Body of pancreas (tissue), 4 donors: ENCODE measurements at regions not wholly inside any gene's neighbourhood (a gene's known extent, or its start where the extent isn't known, plus 50 kb on each side); places are given as distances from the start of the nearest gene placed in this dataset.

ENCODE experiments used
- ATAC-seq: fragments of 150-250 bp; one replicate; pipeline ENCODE4 v1.9.1; 2016
- DNase-seq, 4 donors: peaks; one replicate each; pipeline ENCODE4 v3.0.0-alpha.2; 2019
- H3K27ac ChIP-seq, 4 donors: fragments of 200-600 bp; sonication (generic); 1 replicate in 3 of 4; 2 replicates in 1 of 4; pipeline versions ENCODE4 v1.5.1 to v1.6.1; 2016 to 2019; ENCODE audit warnings: mild to moderate bottlenecking in 1 of 4, mixed read lengths in 1 of 4, moderate library complexity in 1 of 4
- H3K27me3 ChIP-seq, 2 donors: fragments of 200-600 bp; sonication (generic); one replicate each; pipeline ENCODE4 v1.6.0; 2016; ENCODE audit warnings: mild to moderate bottlenecking in 1 of 2
- H3K36me3 ChIP-seq, 2 donors: fragments of 200-600 bp; sonication (generic); replicated peaks in 1 of 2; 2 replicates each; pipeline ENCODE4 v1.5.1; 2016; ENCODE audit warnings: low read depth in 2 of 2; ENCODE audit not compliant: insufficient read depth in 1 of 2
- H3K4me1 ChIP-seq: fragments of 200-600 bp; sonication (generic); one replicate; pipeline ENCODE4 v1.6.0; 2016
- H3K4me3 ChIP-seq, 2 donors: fragments of 200-600 bp; sonication (generic); 1 replicate in 1 of 2; 2 replicates in 1 of 2; pipeline ENCODE4 v1.5.1; 2016 to 2019
- H3K9me3 ChIP-seq, 3 donors: fragments of 200-600 bp; sonication (generic); 1 replicate in 2 of 3; 2 replicates in 1 of 3; pipeline ENCODE4 v1.5.1; 2016
- POLR2A ChIP-seq, 3 donors: fragments of 450-650 bp; IDR thresholded peaks; one replicate each; pipeline ENCODE4 v1.6.1; 2016; ENCODE audit warnings: antibody characterized with exemption in 3 of 3, mild to moderate bottlenecking in 2 of 3
- WGBS, 2 donors: methylation state at CpG; one replicate each; pipeline ENCODE4 v1.1.5; 2017; 5-methylcytosine and 5-hydroxymethylcytosine counted together
- intact Hi-C: fragments of 100-400 bp; cut with DNase I; formaldehyde crosslinking; loops from one replicate; pipeline ENCODE4 v1.15.1; 2023
- TF ChIP-seq, protein P1 (sequence below), 7 experiments: fragments of 450-650 bp in 4 of 7; fragments of 200-600 bp in 3 of 7; sonication (generic) in 3 of 7; IDR thresholded peaks; one replicate each; pipeline ENCODE4 v1.5.1; 2016 to 2019; ENCODE audit warnings: antibody characterized with exemption in 7 of 7

DNA sequence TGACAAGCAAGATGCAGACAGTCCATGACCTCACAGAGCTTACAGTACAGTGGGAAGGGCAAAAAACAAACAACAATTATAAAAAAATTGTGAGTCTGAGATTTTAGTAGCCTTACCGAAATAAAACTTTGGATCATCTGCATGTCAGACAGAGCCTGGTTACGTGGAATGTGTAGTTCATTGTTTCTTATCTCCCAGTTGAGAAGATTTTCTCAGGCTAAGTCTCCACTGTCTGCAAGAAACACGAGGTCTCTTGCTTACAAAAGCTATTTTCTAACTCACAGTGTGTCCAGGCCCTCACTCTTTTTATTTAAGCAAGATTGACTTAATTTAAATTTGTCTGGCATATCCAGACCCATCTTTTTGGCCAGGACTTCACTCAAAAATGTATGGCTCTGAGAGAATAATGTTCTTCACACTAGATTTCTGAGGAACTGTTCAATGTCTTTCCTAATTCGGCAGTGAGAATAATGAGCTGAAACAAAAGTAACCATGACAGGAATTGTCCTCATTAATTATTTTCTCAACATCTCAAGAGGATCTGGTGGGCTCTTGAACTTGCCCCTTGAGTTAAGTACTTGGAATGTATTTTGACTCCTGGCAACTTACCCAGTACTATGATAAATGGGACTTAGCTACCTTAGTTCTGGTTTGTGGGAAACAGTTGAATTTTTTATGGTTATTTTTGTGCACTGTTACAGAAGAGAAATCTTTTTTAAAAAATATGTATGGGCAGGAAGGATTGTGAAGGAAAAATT lies 265.1 kb upstream of the COL8A1 start:
- no peak overlapping the region for H3K4me3 ChIP-seq
- H3K36me3 ChIP-seq, result no peaks in the 10 kb centered on the region
- 37 to 39% methylated on average over 4 of the region's 4 CpGs for WGBS, 2 donors
- intact Hi-C loops, result no loop called here
- H3K9me3 ChIP-seq, result no peaks in the 10 kb centered on the region
- no peaks in the 10 kb centered on the region for H3K4me1 ChIP-seq
- no peak for ATAC-seq
- TF ChIP-seq, protein P1, sequence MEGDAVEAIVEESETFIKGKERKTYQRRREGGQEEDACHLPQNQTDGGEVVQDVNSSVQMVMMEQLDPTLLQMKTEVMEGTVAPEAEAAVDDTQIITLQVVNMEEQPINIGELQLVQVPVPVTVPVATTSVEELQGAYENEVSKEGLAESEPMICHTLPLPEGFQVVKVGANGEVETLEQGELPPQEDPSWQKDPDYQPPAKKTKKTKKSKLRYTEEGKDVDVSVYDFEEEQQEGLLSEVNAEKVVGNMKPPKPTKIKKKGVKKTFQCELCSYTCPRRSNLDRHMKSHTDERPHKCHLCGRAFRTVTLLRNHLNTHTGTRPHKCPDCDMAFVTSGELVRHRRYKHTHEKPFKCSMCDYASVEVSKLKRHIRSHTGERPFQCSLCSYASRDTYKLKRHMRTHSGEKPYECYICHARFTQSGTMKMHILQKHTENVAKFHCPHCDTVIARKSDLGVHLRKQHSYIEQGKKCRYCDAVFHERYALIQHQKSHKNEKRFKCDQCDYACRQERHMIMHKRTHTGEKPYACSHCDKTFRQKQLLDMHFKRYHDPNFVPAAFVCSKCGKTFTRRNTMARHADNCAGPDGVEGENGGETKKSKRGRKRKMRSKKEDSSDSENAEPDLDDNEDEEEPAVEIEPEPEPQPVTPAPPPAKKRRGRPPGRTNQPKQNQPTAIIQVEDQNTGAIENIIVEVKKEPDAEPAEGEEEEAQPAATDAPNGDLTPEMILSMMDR (IDR thresholded peaks at IDR 0.05), result no peak
- TF ChIP-seq POLR2A (IDR thresholded peaks at IDR 0.05), result no peak
- DNase-seq, result no peak
- no peaks in the 10 kb centered on the region for H3K27me3 ChIP-seq
- no peak overlapping the region for H3K27ac ChIP-seq

DNA sequence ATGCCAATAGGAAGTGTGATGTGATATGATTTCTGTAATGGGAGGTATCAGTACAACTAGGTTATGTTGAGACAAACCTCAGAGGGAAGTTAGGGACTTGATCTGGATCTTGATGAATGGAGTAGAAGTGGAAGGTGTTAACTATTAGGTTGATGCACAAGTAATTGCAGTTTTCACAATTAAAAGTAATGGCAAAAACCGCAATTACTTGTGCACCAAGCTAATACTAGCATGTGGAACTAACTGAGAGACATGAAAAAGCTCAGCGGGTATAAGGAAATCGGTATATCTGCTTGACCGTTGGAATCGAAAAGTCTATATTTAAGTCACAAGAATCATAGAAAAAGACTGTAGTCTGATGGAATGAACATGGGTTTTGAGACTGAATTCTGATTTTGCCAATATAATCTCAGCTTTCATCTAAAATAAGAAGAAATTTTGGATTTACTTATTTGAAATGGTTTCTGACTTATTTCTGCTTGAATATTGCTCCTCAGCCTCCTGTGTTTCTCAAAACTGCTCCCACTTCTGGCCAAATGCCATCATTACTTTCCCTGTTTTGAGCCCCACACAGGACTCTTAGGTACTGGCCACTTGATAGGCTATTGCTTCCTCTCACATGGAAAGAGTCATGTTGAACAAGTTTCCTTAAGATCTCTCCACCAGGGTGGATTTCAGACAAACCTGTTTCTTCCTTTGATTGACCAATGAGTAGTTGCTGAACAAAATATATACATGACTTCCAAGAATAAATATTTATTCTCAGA lies 271.5 kb upstream of the COL8A1 start:
- Histone ChIP-seq H3K36me3 (no peaks in the 10 kb centered on the region), H3K27me3 (no peaks in the 10 kb centered on the region), H3K27ac (no peak overlapping the region), H3K9me3 (no peaks in the 10 kb centered on the region), H3K4me1 (no peaks in the 10 kb centered on the region), H3K4me3 (no peak overlapping the region)
- no peak for TF ChIP-seq POLR2A (IDR thresholded peaks at IDR 0.05)
- TF ChIP-seq, protein P1 (IDR thresholded peaks at IDR 0.05), result no peak
- 43 to 78% methylated on average over 5 of the region's 5 CpGs for WGBS, 2 donors
- DNase-seq (no peak), ATAC-seq (no peak)
- intact Hi-C loops, result no loop called here

DNA sequence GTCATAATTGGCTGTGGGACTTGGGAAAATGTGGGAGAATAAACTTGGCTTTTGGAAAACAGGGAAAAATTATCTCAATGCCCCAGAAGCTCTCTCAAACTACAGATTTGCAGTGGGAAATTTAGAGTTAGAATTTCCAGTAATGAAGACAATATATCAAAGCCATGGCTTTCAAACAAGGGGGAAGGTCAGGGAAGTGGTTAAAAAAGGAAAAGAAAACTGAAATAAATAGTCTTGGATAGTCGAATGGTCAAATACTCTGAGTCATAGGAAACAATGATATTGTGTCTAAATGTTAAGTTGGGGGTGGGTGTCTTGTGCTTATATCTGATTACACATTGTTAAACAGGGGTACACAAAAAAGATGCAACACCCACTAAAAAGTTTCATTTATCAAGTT lies 272.4 kb upstream of the COL8A1 start:
- no peak overlapping the region for H3K4me3 ChIP-seq
- DNase-seq (no peak), ATAC-seq (no peak)
- 19 to 29% methylated on average over 1 of the region's 1 CpG for WGBS, 2 donors
- intact Hi-C loops, result no loop called here
- TF ChIP-seq, protein P1 (IDR thresholded peaks at IDR 0.05), result no peak
- TF ChIP-seq POLR2A (IDR thresholded peaks at IDR 0.05), result no peak
- no peaks in the 10 kb centered on the region for H3K9me3 ChIP-seq
- no peak overlapping the region for H3K27ac ChIP-seq
- H3K27me3 ChIP-seq, result no peaks in the 10 kb centered on the region
- H3K36me3 ChIP-seq, result no peaks in the 10 kb centered on the region
- no peaks in the 10 kb centered on the region for H3K4me1 ChIP-seq

DNA sequence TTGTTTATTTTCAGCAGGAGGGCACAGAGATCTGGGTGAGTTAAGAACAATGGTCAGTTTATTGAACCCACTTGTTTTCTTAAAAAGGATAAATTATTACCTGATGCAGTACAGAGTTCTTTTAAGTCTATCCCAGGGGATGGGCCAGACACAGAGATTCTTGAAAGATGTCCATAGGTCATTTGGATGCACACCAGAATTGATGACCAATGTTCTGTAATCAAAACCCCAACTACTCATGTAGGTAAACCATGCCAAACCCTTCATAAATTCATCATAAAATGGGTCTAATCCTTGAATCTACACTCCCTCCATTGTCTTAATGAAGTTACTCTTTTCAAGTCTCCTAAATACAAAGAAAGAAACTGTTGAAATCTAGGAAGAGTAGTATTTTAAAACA lies 273.0 kb upstream of the COL8A1 start:
- intact Hi-C loops, result no loop called here
- Histone ChIP-seq H3K27me3 (no peaks in the 10 kb centered on the region), H3K4me3 (no peak overlapping the region), H3K36me3 (no peaks in the 10 kb centered on the region), H3K9me3 (no peaks in the 10 kb centered on the region), H3K4me1 (no peaks in the 10 kb centered on the region), H3K27ac (no peak overlapping the region)
- DNase-seq, result no peak
- TF ChIP-seq, protein P1 (IDR thresholded peaks at IDR 0.05), result no peak
- TF ChIP-seq POLR2A (IDR thresholded peaks at IDR 0.05), result no peak
- no peak for ATAC-seq
